GM18505 (cell line): ENCODE measurements at regions not wholly inside any gene's neighbourhood (a gene's known extent, or its start where the extent isn't known, plus 50 kb on each side); places are given as distances from the start of the nearest gene placed in this dataset.

Source experiments
- ATAC-seq: cut with Tn5 transposase; IDR thresholded peaks from one replicate; pipeline ENCODE4 v1.9.1; 2021; ENCODE audit not compliant: unreplicated experiment
- POLR2A ChIP-seq: IDR thresholded peaks from 4 replicates; pipeline ENCODE4 v1.6.1; 2011; ENCODE audit warnings: borderline replicate concordance; ENCODE audit not compliant: insufficient read depth, insufficient read length; ENCODE audit errors: extremely low read depth

GRCh38 chr3:150096700-150097587 is 126.2 kb upstream of the PFN2 start:
- ATAC-seq = no peak
- no peak for TF ChIP-seq POLR2A

DNA sequence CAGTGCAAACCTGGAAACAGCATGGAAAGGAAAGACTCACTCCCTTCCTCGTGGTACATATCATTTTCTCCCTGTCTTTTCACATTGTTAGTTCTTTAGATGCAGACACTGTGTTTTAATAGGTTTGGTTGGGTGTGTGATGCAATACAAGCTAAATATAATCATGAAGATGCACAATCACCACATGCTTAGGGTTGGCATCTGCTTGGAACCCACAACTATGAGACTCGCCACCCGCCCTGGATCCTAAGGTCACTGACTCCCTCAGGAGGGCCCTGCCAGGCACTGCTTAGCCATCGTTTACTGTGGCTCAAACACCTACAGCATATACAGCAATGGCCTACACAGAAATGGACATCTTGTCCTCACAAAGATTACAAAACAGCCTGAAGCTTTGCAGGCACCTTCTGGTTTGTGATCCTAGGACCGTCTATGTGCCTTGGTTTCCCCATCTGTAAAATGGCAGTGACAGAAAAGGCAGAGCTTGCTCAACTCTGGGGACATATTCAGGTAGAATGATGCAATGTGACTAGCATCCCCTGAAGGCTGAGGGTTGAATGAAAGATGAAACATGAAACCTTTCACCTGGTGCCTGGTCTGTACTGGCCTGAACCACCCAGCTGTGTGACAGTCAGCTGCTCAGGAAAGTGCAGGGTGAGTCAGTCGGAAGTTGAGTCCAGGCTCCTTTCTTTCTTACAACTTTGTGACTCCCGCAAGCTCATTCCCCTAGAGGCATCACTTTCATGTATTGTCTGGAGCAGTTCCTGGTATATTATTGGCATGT is 123.6 kb upstream of the PFN2 start:
- no peak for ATAC-seq
- no peak for TF ChIP-seq POLR2A

- ATAC-seq = no peak
- no peak for TF ChIP-seq POLR2A
These were observed 120.9 kb upstream of the PFN2 start for GRCh38 chr3:150091626-150092025.

- TF ChIP-seq POLR2A = no peak
- ATAC-seq = no peak
These were observed 120.2 kb upstream of the PFN2 start for GRCh38 chr3:150090877-150091276.

DNA sequence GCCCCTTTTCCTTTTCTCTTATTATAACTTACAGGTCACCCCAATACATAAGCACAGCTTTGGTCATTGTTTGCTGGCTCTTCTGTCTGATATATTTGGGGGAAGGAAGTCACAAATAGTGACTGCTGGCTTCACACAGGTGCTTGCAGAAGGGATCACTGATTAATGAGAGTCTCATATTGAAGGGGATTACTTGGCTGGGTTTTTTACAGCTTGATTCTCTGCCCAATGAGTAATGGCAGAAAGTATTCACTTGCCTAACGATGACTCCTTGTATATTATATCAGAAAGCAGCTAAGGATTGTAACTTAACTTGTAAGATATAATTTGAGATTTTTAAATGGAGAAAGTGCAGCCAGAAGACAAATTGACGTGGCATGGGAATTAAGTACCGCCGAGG is 119.3 kb upstream of the PFN2 start:
- TF ChIP-seq POLR2A = no peak
- no peak for ATAC-seq

- no peak for TF ChIP-seq POLR2A
- no peak for ATAC-seq
These were observed 113.4 kb upstream of the PFN2 start for GRCh38 chr3:150084128-150084527.

- ATAC-seq = no peak
These were observed 113.0 kb upstream of the PFN2 start for GRCh38 chr3:150083655-150084042.

GRCh38 chr3:150082898-150083654 is 112.4 kb upstream of the PFN2 start:
- no peak for TF ChIP-seq POLR2A
- no peak for ATAC-seq

More at GRCh38 chr3:150083655-150084042, 113.0 kb upstream of the PFN2 start:
- TF ChIP-seq POLR2A = no peak

GRCh38 chr3:150081084-150081483 is 110.4 kb upstream of the PFN2 start:
- ATAC-seq = no peak

GRCh38 chr3:150080058-150080730 is 109.5 kb upstream of the PFN2 start:
- TF ChIP-seq POLR2A = no peak
- no peak for ATAC-seq

More at GRCh38 chr3:150081084-150081483, 110.4 kb upstream of the PFN2 start:
- TF ChIP-seq POLR2A = no peak

GRCh38 chr3:150079029-150079739 is 108.5 kb upstream of the PFN2 start:
- TF ChIP-seq POLR2A = no peak
- no peak for ATAC-seq

DNA sequence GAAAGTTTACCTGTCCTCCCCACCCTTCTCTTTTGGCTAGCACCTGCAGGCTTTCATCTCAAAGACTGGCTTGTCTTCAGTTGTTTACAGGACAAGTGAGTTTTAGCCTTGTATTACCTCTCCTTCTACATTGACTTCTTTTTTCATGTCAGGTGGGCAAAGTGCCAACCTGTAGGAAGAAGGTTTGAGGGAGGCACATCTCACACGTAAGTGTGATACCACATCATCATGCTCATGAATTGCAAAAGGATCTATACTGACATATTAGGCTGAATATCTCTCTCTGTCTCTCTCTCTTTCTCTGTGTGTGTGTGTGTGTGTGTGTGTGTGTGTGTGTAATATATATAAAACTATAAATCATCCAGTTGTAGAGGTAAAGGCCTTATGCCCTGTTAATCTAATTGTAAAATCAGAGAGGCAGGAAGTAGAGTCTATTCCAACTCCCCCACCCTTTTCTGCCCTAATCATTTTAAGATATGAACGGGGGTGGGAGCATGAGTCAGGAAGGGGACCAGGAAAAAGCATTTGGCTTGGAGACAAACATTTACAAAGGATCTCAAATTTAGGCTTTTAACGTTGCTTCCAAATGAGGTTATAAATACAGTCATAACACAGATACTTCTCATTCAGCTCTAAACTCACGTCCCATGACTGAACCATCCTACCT is 107.0 kb upstream of the PFN2 start:
- no peak for TF ChIP-seq POLR2A
- no peak for ATAC-seq

DNA sequence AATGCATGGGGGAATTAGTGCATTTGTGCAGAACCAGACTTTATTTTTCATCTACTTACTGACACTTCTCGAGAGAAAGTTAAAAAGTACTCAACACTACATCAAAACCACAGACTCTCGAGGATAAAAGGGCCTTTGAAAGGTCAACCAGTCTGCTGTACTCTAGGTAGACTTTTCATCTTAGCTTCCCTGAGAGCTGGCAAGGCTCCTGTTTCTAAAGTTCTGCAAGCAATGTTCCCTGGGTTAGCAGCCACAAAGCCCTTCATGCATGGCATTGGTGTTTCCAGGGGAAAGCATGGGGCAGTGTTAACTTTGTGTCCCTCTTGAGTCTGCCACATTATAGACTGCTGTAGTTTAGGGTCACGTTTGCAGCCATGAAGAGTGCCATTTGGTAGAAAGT is 106.4 kb upstream of the PFN2 start:
- TF ChIP-seq POLR2A = no peak
- ATAC-seq = no peak
